Small intestine (tissue), 7 donors: ENCODE measurements at regions not wholly inside any gene's neighbourhood (a gene's known extent, or its start where the extent isn't known, plus 50 kb on each side); places are given as distances from the start of the nearest gene placed in this dataset.
"Not testable (repeated sequence)": the region's sequence is repeated elsewhere in the genome, so short reads cannot be mapped to it uniquely, and the experiment has no call there.

Experiments used
- DNase-seq, 2 donors: peaks; one replicate each; pipeline versions ENCODE4 v3.0.0 to v3.0.0-alpha.2; 2013
- FAIRE-seq: peaks from 2 replicates; lab custom pipeline; 2012; peaks lifted over from hg19 to GRCh38; lab: Jason Lieb, UNC
- H3K27ac ChIP-seq, 3 donors: one replicate each; pipeline ENCODE4 v1.5.1; 2013; ENCODE audit warnings: low read length in 2 of 3, mild to moderate bottlenecking in 2 of 3, control low read depth in 1 of 3, inconsistent platforms in 1 of 3, low read depth in 1 of 3, moderate library complexity in 1 of 3
- H3K27me3 ChIP-seq, 3 donors: one replicate each; pipeline ENCODE4 v1.6.1; 2013; ENCODE audit warnings: low read length in 3 of 3, inconsistent platforms in 1 of 3; ENCODE audit not compliant: control insufficient read depth in 3 of 3, insufficient read depth in 3 of 3
- H3K36me3 ChIP-seq, 3 donors: one replicate each; pipeline ENCODE4 v1.6.1; 2013; ENCODE audit warnings: low read length in 3 of 3, inconsistent platforms in 1 of 3, low read depth in 1 of 3, mild to moderate bottlenecking in 1 of 3, moderate library complexity in 1 of 3; ENCODE audit not compliant: control insufficient read depth in 3 of 3, insufficient read depth in 2 of 3
- H3K4me1 ChIP-seq, 3 donors: one replicate each; pipeline ENCODE4 v1.6.1; 2013; ENCODE audit warnings: low read length in 2 of 3, inconsistent platforms in 1 of 3, low read depth in 1 of 3, mild to moderate bottlenecking in 1 of 3, moderate library complexity in 1 of 3; ENCODE audit not compliant: control insufficient read depth in 3 of 3, insufficient read depth in 2 of 3
- H3K4me3 ChIP-seq, 3 donors: one replicate each; pipeline ENCODE4 v1.5.1; 2013; ENCODE audit warnings: low read length in 3 of 3, control low read depth in 1 of 3, inconsistent platforms in 1 of 3, low read depth in 1 of 3, mild to moderate bottlenecking in 1 of 3, moderate library complexity in 1 of 3
- H3K9me3 ChIP-seq, 2 donors: one replicate each; pipeline ENCODE4 v1.6.1; 2013; ENCODE audit warnings: low read depth in 1 of 2, low read length in 1 of 2; ENCODE audit not compliant: control insufficient read depth in 2 of 2, insufficient read depth in 1 of 2
- WGBS, 3 donors: extraction: QIAGEN DNeasy Blood & Tissue Kit; methylation state at CpG; one replicate each; pipeline ENCODE4 v1.1.7; 2013; 5-methylcytosine and 5-hydroxymethylcytosine counted together
- donor health status: healthy with polysubstance abuse.
- donor health status: control.
- donor health status: control.
- donor health status: Bipolar disorder and iron deficiency.
- donor health status: healthy.

DNA sequence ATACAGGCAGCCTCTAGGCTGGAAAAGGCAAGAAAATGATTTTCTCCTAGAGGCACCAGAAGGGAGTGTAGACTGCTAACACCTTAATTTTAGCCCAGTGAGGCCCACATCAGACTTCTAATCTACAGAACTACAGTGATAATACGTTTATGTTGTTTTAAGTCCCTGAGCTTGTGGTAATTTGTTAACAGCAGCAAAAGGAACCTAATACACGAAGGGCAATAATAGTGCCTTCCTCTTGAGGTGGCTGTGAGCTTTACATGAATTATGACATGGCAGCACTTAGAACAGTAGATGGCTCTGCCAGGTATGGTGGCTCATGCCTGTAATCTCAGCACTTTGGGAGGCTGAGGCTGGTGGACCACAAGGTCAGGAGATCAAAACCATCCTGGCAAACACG is 118.8 kb downstream of the ZNF664 start:
- H3K27ac ChIP-seq, result no peak overlapping the region
- H3K4me1 ChIP-seq, result no peaks in the 10 kb centered on the region
- H3K27me3 ChIP-seq, result no peaks in the 10 kb centered on the region
- no peak for FAIRE-seq
- no peak for DNase-seq
- H3K9me3 ChIP-seq, result peaks cover 0 to under 1% of the 10 kb centered on the region in 2 donors
- H3K36me3 ChIP-seq, result no peaks in the 10 kb centered on the region
- H3K4me3 ChIP-seq, result no peak overlapping the region
- WGBS, 3 donors, result 89 to 96% (median 89%) methylated on average over 3 of the region's 3 CpGs

DNA sequence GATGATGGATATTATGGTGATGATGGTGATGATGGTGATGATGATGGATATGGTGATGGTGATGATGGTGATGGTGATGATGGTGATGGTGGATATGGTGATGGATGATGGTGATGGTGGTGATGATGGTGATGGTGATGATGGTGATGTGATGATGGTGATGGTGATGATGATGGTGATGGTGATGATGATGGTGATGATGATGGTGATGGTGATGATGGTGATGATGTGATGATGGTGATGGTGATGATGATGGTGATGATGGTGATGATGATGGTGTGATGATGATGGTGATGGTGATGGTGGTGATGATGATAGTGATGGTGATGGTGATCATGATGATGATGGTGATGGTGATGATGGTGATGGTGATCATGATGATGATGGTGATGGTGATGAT is 119.5 kb downstream of the ZNF664 start:
- not testable (repeated sequence) for FAIRE-seq, H3K27me3 ChIP-seq, H3K36me3 ChIP-seq, H3K4me1 ChIP-seq, H3K4me3 ChIP-seq, DNase-seq, H3K27ac ChIP-seq, H3K9me3 ChIP-seq

DNA sequence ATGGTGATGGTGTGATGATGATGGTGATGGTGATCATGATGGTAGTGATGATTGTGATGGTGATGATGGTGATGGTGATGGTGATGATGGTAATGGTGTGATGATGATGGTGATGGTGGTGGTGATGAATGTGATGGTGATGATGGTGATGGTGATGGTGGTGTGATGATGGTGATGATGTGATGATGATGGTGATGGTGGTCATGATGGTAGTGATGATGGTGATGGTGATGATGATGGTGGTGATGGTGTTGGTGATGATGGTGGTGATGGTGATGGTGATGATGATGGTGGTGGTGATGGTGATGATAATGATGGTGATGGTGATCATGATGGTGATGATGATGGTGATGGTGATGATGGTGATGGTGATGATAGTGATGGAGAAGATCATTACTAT is 120.3 kb downstream of the ZNF664 start:
- DNase-seq (no peak), FAIRE-seq (no peak)
- Histone ChIP-seq H3K27ac (no peak overlapping the region), H3K4me1 (no peaks in the 10 kb centered on the region), H3K4me3 (no peak overlapping the region), H3K27me3 (no peaks in the 10 kb centered on the region), H3K36me3 (no peaks in the 10 kb centered on the region), H3K9me3 (no peaks in the 10 kb centered on the region)

DNA sequence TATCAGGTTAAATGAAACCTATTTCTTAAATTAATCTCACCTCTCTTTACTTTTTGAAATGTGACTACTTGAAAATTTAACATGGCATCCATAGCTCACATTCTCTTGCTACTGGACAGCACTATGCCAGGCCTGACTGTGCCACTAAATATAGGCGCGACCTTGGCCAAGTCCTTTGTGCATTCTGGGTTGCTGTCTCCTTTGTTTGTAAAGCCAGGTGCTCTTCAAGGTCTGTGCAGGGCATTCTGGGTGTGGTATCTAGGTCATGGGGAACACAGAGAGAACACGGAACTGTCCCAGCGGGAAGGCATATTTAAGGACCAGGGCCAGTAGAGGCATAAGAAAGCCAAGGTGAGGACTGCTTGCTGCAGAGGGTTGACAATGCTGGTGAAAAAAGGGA is 121.2 kb downstream of the ZNF664 start:
- Histone ChIP-seq H3K9me3 (no peaks in the 10 kb centered on the region), H3K4me3 (no peak overlapping the region), H3K4me1 (no peaks in the 10 kb centered on the region), H3K27me3 (no peaks in the 10 kb centered on the region), H3K27ac (no peak overlapping the region), H3K36me3 (no peaks in the 10 kb centered on the region)
- WGBS, 3 donors, result 85 to 92% (median 92%) methylated on average over 4 of the region's 4 CpGs
- no peak for DNase-seq
- FAIRE-seq, result no peak

DNA sequence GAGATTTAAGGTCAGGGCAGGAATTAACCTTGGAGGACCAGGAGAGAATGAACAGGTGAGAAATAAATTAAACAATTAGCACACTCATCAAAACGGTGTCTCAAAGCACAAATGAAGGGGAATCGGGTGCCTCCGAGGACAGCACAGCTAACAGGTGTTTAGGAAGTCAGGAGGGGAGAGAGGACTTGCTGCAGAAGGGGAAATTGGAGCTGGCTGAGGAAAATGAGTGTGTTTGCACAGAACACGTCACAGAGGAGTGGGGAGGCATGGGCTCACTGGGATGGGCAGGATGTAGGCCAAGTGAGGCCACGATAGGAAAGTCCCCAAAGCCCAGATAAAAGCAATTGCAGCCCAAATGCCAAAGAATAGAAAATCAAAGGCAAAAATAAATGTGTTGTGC is 121.7 kb downstream of the ZNF664 start:
- WGBS, 3 donors, result 31 to 43% (median 39%) methylated on average over 5 of the region's 5 CpGs
- H3K9me3 ChIP-seq, result no peaks in the 10 kb centered on the region
- FAIRE-seq (no peak), DNase-seq (peak in 1 of 2 donors; percentile 34)
- H3K4me1 ChIP-seq, result no peaks in the 10 kb centered on the region
- H3K27ac ChIP-seq, result no peak overlapping the region
- no peak overlapping the region for H3K4me3 ChIP-seq
- no peaks in the 10 kb centered on the region for H3K27me3 ChIP-seq
- H3K36me3 ChIP-seq, result no peaks in the 10 kb centered on the region

DNA sequence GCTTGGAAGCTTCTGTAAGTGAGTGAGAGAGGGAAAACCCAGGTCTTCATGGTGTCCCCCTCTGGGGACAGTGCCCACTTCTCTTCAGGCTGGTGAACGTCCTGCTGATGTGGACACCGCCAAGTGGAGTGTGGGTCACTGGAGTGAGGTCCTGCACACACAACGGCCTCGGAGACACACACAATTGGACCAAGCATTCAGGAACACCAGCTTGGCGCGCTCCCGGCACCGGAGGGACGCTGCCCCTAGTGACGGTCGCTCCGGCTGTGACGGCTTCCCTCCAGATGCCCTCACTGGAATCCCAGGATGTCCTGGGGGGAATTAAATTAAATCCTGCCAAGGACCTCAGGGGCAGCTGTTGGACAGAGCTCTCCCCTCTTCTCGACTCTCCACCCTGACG is 123.1 kb downstream of the ZNF664 start:
- 91 to 94% (median 94%) methylated on average over 15 of the region's 15 CpGs for WGBS, 3 donors
- no peak for FAIRE-seq
- Histone ChIP-seq H3K4me3 (no peak overlapping the region), H3K27ac (no peak overlapping the region), H3K4me1 (no peaks in the 10 kb centered on the region), H3K36me3 (no peaks in the 10 kb centered on the region), H3K9me3 (peaks cover 0 to 2% of the 10 kb centered on the region in 2 donors), H3K27me3 (no peaks in the 10 kb centered on the region)
- no peak for DNase-seq

DNA sequence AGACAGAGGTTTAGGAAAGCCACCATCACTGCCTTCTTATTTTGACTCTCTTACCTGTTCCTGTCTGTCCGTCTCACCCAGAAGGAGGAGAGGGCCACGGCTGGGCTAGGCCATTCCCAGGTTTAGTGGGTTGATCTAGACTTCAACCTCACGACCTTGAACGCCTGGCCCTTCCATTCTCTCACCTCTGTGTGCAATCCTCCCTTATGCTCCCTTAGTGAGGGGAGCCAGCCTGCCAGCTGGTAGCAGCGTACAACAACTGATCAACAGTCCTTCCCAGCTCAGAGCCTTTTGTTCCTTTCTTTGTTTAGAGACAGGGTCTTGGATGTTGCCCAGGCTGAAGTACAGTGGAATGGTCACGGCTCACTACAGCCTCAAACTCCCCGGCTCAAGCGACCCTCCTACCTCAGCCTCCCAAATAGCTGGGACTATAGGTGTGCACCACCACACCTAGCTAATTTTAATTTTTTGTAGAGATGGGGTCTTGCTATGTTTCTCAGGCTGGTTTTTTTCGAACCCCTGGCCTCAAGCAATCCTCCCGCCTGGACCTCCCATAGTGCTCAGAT is 123.9 kb downstream of the ZNF664 start:
- DNase-seq (no peak), FAIRE-seq (no peak)
- peaks cover 0 to 2% of the 10 kb centered on the region in 2 donors for H3K9me3 ChIP-seq
- H3K27ac ChIP-seq, result no peak overlapping the region
- H3K27me3 ChIP-seq, result no peaks in the 10 kb centered on the region
- no peaks in the 10 kb centered on the region for H3K4me1 ChIP-seq
- H3K4me3 ChIP-seq, result no peak overlapping the region
- no peaks in the 10 kb centered on the region for H3K36me3 ChIP-seq
- WGBS, 3 donors, result 81 to 86% (median 86%) methylated on average over 10 of the region's 10 CpGs

DNA sequence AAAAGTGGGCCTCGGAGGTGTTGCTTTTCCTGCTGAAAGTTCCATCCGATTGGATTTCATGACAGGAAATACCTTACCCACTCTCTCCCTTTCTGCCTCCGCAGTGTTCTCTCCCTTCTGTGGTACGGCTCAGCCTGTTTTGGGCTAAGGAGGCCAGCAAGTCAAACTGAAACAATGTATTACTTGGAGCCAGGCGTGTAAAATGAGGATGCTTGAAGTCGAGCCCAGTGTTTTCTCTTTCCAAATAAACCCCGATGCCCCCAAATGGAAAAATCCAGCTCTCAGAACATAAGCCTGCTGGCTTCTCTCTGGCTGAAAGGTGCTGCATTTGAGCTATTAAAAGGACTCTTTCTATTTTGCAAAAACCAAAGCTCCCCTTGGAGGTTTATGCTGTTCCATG is 124.7 kb downstream of the ZNF664 start:
- Histone ChIP-seq H3K4me1 (no peaks in the 10 kb centered on the region), H3K27me3 (no peaks in the 10 kb centered on the region), H3K36me3 (no peaks in the 10 kb centered on the region), H3K4me3 (no peak overlapping the region), H3K27ac (no peak overlapping the region), H3K9me3 (peaks cover 0 to 2% of the 10 kb centered on the region in 2 donors)
- 53 to 82% (median 79%) methylated on average over 7 of the region's 7 CpGs for WGBS, 3 donors
- FAIRE-seq (no peak), DNase-seq (no peak)

DNA sequence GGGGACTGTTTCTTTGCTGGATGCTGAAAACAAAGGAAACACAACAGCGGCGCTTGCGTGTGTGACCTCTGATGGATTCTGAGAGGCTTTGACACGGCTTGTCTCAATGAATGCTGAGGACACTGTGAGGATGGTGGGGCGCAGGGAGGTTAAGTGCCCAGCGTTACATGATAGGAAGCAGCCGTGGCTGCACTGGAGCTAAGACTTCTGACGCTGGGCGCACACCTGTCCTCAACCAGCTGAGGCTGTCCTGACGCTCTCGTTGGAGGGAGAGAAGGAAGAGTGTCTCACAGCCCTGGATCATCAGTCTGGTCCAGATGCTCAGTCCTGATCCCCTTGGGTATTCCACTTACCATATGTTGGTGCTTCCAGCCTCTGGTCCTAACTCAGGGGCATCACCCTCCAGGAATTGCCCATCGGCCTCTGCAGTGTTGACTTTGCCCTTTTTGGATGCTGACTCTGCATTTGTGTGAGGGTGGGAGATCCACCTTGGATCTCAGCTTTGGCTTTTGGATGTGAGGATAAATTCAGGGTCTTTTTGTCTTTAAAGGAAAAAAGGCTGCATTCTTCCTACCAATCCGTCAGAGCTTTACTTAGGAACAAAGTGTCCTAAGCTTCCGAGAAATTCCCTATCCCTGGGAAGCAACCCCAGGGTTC is 125.2 kb downstream of the ZNF664 start:
- no peaks in the 10 kb centered on the region for H3K27me3 ChIP-seq
- H3K36me3 ChIP-seq, result no peaks in the 10 kb centered on the region
- DNase-seq (no peak), FAIRE-seq (no peak)
- no peaks in the 10 kb centered on the region for H3K4me1 ChIP-seq
- H3K4me3 ChIP-seq, result no peak overlapping the region
- peaks cover 0 to 2% of the 10 kb centered on the region in 2 donors for H3K9me3 ChIP-seq
- WGBS, 3 donors, result 69 to 82% (median 81%) methylated on average over 13 to 14 of the region's 14 CpGs
- H3K27ac ChIP-seq, result no peak overlapping the region
